Glutamatergic neuron (in vitro differentiated cells): ENCODE measurements at regions not wholly inside any gene's neighbourhood (a gene's known extent, or its start where the extent isn't known, plus 50 kb on each side); places are given as distances from the start of the nearest gene placed in this dataset.

Experiments used
- DNase-seq: peaks from one replicate; pipeline ENCODE4 v3.0.0; 2022
- H3K27ac Mint-ChIP-seq: one replicate; pipeline ENCODE4 v1.8.0; 2020; ENCODE audit warnings: mild to moderate bottlenecking, mixed read lengths, inconsistent platforms; ENCODE audit not compliant: unreplicated experiment
- H3K27me3 Mint-ChIP-seq: one replicate; pipeline ENCODE4 v1.8.0; 2020; ENCODE audit warnings: mild to moderate bottlenecking, moderate library complexity, mixed read lengths, inconsistent platforms; ENCODE audit not compliant: unreplicated experiment
- H3K36me3 Mint-ChIP-seq: one replicate; pipeline ENCODE4 v1.8.0; 2020; ENCODE audit warnings: mild to moderate bottlenecking, mixed read lengths, inconsistent platforms; ENCODE audit not compliant: unreplicated experiment
- H3K4me1 Mint-ChIP-seq: one replicate; pipeline ENCODE4 v1.8.0; 2020; ENCODE audit warnings: mild to moderate bottlenecking, low read depth, mixed read lengths, inconsistent platforms; ENCODE audit not compliant: unreplicated experiment
- H3K4me3 Mint-ChIP-seq: one replicate; pipeline ENCODE4 v1.8.0; 2020; ENCODE audit warnings: mild to moderate bottlenecking, mixed read lengths, inconsistent platforms; ENCODE audit not compliant: unreplicated experiment
- H3K9me3 Mint-ChIP-seq: one replicate; pipeline ENCODE4 v1.8.0; 2020; ENCODE audit warnings: mild to moderate bottlenecking, moderate library complexity, mixed read lengths, inconsistent platforms; ENCODE audit not compliant: unreplicated experiment
- TF ChIP-seq, protein P1 (sequence below): fragments of 200-600 bp; sonication (generic); IDR thresholded peaks from one replicate; pipeline ENCODE4 v1.5.0; 2021; ENCODE audit not compliant: partially characterized antibody, unreplicated experiment

DNA sequence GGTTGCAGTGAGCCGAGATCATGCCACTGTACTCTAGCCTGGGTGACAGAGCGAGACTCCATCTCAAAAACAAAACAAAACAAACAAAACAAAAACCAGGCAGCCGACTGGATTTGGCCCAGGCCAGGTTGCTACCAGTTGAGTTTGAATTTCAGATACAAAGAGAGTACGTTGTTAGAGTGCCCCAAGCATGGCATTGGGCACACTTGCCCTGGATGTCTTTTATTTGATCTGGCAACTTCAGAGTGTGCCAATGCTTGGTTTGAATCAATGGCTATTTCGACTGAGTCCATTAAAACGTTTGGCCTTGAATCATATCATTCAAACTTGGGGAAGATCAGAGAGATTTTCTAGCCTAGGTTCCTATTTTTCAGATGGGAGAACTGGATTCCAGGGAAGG is 213.4 kb upstream of the SHH start:
- TF ChIP-seq, protein P1, sequence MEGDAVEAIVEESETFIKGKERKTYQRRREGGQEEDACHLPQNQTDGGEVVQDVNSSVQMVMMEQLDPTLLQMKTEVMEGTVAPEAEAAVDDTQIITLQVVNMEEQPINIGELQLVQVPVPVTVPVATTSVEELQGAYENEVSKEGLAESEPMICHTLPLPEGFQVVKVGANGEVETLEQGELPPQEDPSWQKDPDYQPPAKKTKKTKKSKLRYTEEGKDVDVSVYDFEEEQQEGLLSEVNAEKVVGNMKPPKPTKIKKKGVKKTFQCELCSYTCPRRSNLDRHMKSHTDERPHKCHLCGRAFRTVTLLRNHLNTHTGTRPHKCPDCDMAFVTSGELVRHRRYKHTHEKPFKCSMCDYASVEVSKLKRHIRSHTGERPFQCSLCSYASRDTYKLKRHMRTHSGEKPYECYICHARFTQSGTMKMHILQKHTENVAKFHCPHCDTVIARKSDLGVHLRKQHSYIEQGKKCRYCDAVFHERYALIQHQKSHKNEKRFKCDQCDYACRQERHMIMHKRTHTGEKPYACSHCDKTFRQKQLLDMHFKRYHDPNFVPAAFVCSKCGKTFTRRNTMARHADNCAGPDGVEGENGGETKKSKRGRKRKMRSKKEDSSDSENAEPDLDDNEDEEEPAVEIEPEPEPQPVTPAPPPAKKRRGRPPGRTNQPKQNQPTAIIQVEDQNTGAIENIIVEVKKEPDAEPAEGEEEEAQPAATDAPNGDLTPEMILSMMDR = no peak
- Mint-ChIP-seq H3K4me1 (peaks cover 7% of the 10 kb centered on the region), H3K9me3 (peaks cover 4% of the 10 kb centered on the region), H3K4me3 (no peak overlapping the region), H3K27me3 (no peaks in the 10 kb centered on the region), H3K27ac (no peak overlapping the region), H3K36me3 (no peaks in the 10 kb centered on the region)
- no peak for DNase-seq

DNA sequence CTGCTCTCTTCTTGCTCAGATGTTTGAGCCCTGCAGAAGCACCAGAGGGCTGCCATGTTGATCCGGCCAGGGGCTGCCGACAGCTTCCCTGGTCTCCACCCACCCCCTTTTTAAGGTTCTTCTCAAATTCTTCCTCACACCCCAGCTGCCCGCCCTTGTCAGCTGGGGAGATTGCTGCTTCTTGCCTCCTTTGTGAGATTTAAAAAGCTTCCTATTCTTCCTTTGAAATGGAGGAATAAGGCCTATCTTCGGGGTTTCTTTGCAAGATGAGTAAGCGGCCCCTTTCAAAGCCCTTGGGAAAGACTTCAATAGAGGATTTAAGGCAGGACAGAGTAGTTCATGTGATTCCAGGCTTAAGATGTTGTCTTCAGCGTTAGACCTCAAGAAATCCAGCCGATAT is 211.9 kb upstream of the SHH start:
- Mint-ChIP-seq H3K27ac (no peak overlapping the region), H3K9me3 (peaks cover 3% of the 10 kb centered on the region), H3K36me3 (no peaks in the 10 kb centered on the region), H3K4me1 (no peaks in the 10 kb centered on the region), H3K27me3 (no peaks in the 10 kb centered on the region), H3K4me3 (no peak overlapping the region)
- DNase-seq = no peak
- TF ChIP-seq, protein P1 = no peak

DNA sequence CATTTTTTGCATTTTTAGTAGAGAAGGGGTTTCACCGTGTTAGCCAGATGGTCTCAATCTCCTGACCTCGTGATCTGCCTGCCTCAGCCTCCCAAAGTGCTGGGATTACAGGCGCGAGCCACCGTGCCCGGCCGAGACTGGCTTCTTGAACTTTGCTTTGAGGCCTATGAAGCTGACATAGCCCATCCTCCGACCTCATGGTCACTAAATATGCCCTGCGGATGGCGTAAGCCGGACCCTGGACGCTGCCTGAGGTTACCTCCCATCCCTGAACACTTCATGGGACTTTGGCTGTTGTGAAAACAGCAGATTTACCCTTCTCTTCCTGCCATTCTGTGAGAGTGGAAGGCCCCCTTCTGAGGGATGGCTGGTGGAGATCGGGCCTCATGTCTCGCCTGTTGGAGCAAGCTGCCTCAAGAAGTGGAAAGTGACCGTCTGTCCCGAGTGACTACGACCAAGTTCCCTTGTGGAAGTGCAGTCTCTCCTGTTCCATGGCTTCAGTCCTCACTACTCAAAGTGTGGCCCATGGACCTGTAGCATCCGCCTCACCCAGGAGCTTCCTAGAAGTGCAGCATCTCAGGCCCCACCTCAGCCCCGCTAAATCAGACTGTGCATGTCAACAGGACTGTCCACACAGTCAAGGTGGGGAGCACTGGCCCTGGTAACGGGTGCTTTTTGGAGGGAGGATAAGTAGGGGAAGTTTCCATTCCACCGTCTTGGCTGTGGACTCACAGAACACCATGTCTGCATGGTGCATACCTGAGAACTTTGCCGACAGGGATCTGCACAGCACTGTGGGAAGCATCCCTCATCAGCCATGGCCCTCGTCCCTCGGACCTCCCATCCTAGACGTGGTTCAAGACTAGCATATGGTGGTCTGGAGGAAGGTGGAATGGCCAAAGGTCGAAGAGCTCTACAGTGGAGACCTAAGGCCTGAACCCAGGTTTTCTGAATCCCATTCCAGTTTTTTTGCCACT is 210.5 kb upstream of the SHH start:
- no peak overlapping the region for H3K27ac Mint-ChIP-seq
- H3K36me3 Mint-ChIP-seq = no peaks in the 10 kb centered on the region
- TF ChIP-seq, protein P1 = no peak
- H3K9me3 Mint-ChIP-seq = peaks cover 3% of the 10 kb centered on the region
- H3K27me3 Mint-ChIP-seq = peaks cover under 1% of the 10 kb centered on the region
- DNase-seq = no peak
- no peaks in the 10 kb centered on the region for H3K4me1 Mint-ChIP-seq
- no peak overlapping the region for H3K4me3 Mint-ChIP-seq

DNA sequence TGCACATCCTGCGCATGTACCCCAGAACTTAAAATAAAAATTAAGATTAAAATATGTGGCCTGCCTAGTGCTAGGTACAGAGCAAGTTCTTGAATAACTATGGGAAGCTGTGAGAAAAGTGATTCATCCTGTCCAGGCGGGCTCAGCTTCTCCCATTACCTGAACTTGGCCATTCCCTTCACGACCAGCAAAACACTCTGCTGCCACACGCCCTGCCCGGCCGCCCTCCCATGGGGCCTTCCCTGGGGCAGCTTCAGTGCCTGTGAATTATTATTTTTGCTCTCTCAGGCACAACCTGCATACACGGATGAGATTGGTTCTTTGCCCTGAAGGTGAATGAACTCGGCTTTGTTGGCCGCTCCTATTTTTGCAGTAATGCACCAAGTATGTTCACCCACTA is 209.2 kb upstream of the SHH start:
- H3K4me3 Mint-ChIP-seq = no peak overlapping the region
- no peak overlapping the region for H3K27ac Mint-ChIP-seq
- H3K4me1 Mint-ChIP-seq = no peaks in the 10 kb centered on the region
- DNase-seq = no peak
- no peaks in the 10 kb centered on the region for H3K36me3 Mint-ChIP-seq
- peaks cover 3% of the 10 kb centered on the region for H3K9me3 Mint-ChIP-seq
- TF ChIP-seq, protein P1 = no peak
- H3K27me3 Mint-ChIP-seq = peaks cover 2% of the 10 kb centered on the region

DNA sequence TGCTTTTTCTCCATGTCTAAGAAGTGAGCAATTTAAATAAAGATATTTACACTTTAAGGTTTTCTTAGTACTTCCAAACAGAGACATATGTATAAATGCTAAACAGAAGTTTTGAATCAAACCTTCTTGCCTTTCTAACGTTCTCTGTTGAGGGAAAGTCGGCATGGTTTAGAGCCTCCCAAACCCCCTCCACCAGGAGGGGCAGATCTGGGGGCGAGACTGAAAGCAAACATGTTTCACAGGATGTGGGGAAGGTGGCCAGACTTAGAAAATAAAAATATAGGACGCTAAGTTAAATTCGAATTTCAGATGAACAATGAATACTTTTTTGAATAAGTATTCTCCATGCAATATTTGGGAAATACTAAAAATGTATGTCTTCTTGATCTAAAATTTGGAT is 208.3 kb upstream of the SHH start:
- no peak for DNase-seq
- H3K9me3 Mint-ChIP-seq = peaks cover 3% of the 10 kb centered on the region
- TF ChIP-seq, protein P1 = no peak

More for the DNA sequence above, 208.3 kb upstream of the SHH start:
- Mint-ChIP-seq H3K27me3 (peaks cover 2% of the 10 kb centered on the region), H3K4me3 (no peak overlapping the region), H3K4me1 (no peaks in the 10 kb centered on the region), H3K36me3 (no peaks in the 10 kb centered on the region), H3K27ac (no peak overlapping the region)
